ENCODE measurements at regions not wholly inside any gene's neighbourhood (a gene's known extent, or its start where the extent isn't known, plus 50 kb on each side); places are given as distances from the start of the nearest gene placed in this dataset.

- Histone ChIP-seq H3K4me1 (replicated peaks in 1 of 2) (peaks cover 0 to 10% of the 10 kb centered on the region in 2 donors), H3K27ac (no peak overlapping the region), H3K4me3 (no peak overlapping the region)
- in situ Hi-C loops (cut with MboI; ENCODE audit: low pct_unique_long_range_greater_than_20kb in 2 of 9, low sequenced_read_pairs in 9 of 9, unreplicated experiment in 9 of 9): no loop called here
- no peak for ATAC-seq (replicated peaks in 6 of 8)
- WGBS, 10 experiments: 0 to 80% (median 28%) methylated on average over 2 to 5 of the region's 5 CpGs; no CpG with 5 or more reads in 2 of the 10 experiments
These were observed 727.8 kb downstream of the TYW1 start for GRCh38 chr7:67724435-67724834.

- ATAC-seq (replicated peaks in 6 of 8): no peak
- WGBS, 10 experiments: 0 to 100% (median 48%) methylated on average over 1 to 2 of the region's 2 CpGs; no CpG with 5 or more reads in 2 of the 10 experiments
- in situ Hi-C loops (cut with MboI; ENCODE audit: low pct_unique_long_range_greater_than_20kb in 2 of 9, low sequenced_read_pairs in 9 of 9, unreplicated experiment in 9 of 9): no loop called here
- H3K27ac ChIP-seq: no peak overlapping the region
- peaks cover 0 to 10% of the 10 kb centered on the region in 2 donors for H3K4me1 ChIP-seq (replicated peaks in 1 of 2)
- H3K4me3 ChIP-seq: no peak overlapping the region
These were observed 728.3 kb downstream of the TYW1 start for GRCh38 chr7:67724955-67725354.

- Histone ChIP-seq H3K4me3 (no peak overlapping the region), H3K27ac (no peak overlapping the region), H3K4me1 (replicated peaks in 1 of 2) (peaks cover 0 to 10% of the 10 kb centered on the region in 2 donors)
- 0 to 67% (median 22%) methylated on average over 1 to 3 of the region's 3 CpGs; no CpG with 5 or more reads in 5 of the 10 experiments for whole genome bisulfite sequencing, 10 experiments
- ATAC-seq (replicated peaks in 6 of 8): no peak
- in situ Hi-C loops (cut with MboI; ENCODE audit: low pct_unique_long_range_greater_than_20kb in 2 of 9, low sequenced_read_pairs in 9 of 9, unreplicated experiment in 9 of 9): no loop called here
These were observed 728.8 kb downstream of the TYW1 start for GRCh38 chr7:67725423-67725822.

- 0 to 82% (median 63%) methylated on average over 1 to 7 of the region's 7 CpGs; no CpG with 5 or more reads in 1 of the 10 experiments for WGBS, 10 experiments
- no peak overlapping the region for H3K27ac ChIP-seq
- in situ Hi-C loops (cut with MboI; ENCODE audit: low pct_unique_long_range_greater_than_20kb in 2 of 9, low sequenced_read_pairs in 9 of 9, unreplicated experiment in 9 of 9): no loop called here
- no peak overlapping the region for H3K4me3 ChIP-seq
- ATAC-seq (replicated peaks in 6 of 8): peak in 4 of 8 experiments; percentile 19 to 50 (median 26)
- H3K4me1 ChIP-seq (replicated peaks in 1 of 2): peaks cover 0 to 2% of the 10 kb centered on the region in 2 donors
These were observed 733.1 kb downstream of the TYW1 start for GRCh38 chr7:67729771-67730170.

- no peak for ATAC-seq (replicated peaks in 6 of 8)
- WGBS, 10 experiments: 0 to 86% (median 53%) methylated on average over 1 to 2 of the region's 2 CpGs; no CpG with 5 or more reads in 4 of the 10 experiments
- Histone ChIP-seq H3K4me1 (replicated peaks in 1 of 2) (no peaks in the 10 kb centered on the region), H3K27ac (no peak overlapping the region), H3K4me3 (no peak overlapping the region)
- in situ Hi-C loops (cut with MboI; ENCODE audit: low pct_unique_long_range_greater_than_20kb in 2 of 9, low sequenced_read_pairs in 9 of 9, unreplicated experiment in 9 of 9): no loop called here
These were observed 735.1 kb downstream of the TYW1 start for GRCh38 chr7:67731704-67732103.

- H3K4me3 ChIP-seq: no peak overlapping the region
- 0 to 100% (median 29%) methylated on average over 1 of the region's 1 CpG; no CpG with 5 or more reads in 1 of the 10 experiments for WGBS, 10 experiments
- in situ Hi-C loops (cut with MboI; ENCODE audit: low pct_unique_long_range_greater_than_20kb in 2 of 9, low sequenced_read_pairs in 9 of 9, unreplicated experiment in 9 of 9): no loop called here
- H3K27ac ChIP-seq: no peak overlapping the region
- ATAC-seq (replicated peaks in 6 of 8): no peak
- H3K4me1 ChIP-seq (replicated peaks in 1 of 2): no peaks in the 10 kb centered on the region
These were observed 736.3 kb downstream of the TYW1 start for GRCh38 chr7:67732898-67733297.

GRCh38 chr7:67738145-67738544 lies 741.5 kb downstream of the TYW1 start:
- Histone ChIP-seq H3K4me1 (replicated peaks in 1 of 2) (no peaks in the 10 kb centered on the region), H3K4me3 (no peak overlapping the region), H3K27ac (no peak overlapping the region)
- ATAC-seq (replicated peaks in 6 of 8): no peak
- WGBS, 10 experiments: 0 to 100% (median 86%) methylated on average over 1 to 3 of the region's 3 CpGs; no CpG with 5 or more reads in 4 of the 10 experiments
- in situ Hi-C loops (cut with MboI; ENCODE audit: low pct_unique_long_range_greater_than_20kb in 2 of 9, low sequenced_read_pairs in 9 of 9, unreplicated experiment in 9 of 9): no loop called here

GRCh38 chr7:67738958-67739357 lies 742.3 kb downstream of the TYW1 start:
- peak in 2 of 8 experiments; percentile 20 to 43 for ATAC-seq (replicated peaks in 6 of 8)
- in situ Hi-C loops (cut with MboI; ENCODE audit: low pct_unique_long_range_greater_than_20kb in 2 of 9, low sequenced_read_pairs in 9 of 9, unreplicated experiment in 9 of 9): no loop called here
- Histone ChIP-seq H3K4me3 (no peak overlapping the region), H3K4me1 (replicated peaks in 1 of 2) (no peaks in the 10 kb centered on the region), H3K27ac (no peak overlapping the region)
- WGBS, 10 experiments: 3 to 97% (median 71%) methylated on average over 2 to 6 of the region's 6 CpGs; no CpG with 5 or more reads in 2 of the 10 experiments

GRCh38 chr7:67743501-67743900 lies 746.9 kb downstream of the TYW1 start:
- H3K4me1 ChIP-seq (replicated peaks in 1 of 2): no peaks in the 10 kb centered on the region
- 20 to 89% (median 62%) methylated on average over 1 of the region's 1 CpG; no CpG with 5 or more reads in 6 of the 10 experiments for WGBS, 10 experiments
- in situ Hi-C loops (cut with MboI; ENCODE audit: low pct_unique_long_range_greater_than_20kb in 2 of 9, low sequenced_read_pairs in 9 of 9, unreplicated experiment in 9 of 9): no loop called here
- H3K4me3 ChIP-seq: no peak overlapping the region
- no peak overlapping the region for H3K27ac ChIP-seq
- ATAC-seq (replicated peaks in 6 of 8): no peak

GRCh38 chr7:67752227-67752626 lies 755.6 kb downstream of the TYW1 start:
- no peaks in the 10 kb centered on the region for H3K4me1 ChIP-seq (replicated peaks in 1 of 2)
- in situ Hi-C loops (cut with MboI; ENCODE audit: low pct_unique_long_range_greater_than_20kb in 2 of 9, low sequenced_read_pairs in 9 of 9, unreplicated experiment in 9 of 9): no loop called here
- H3K4me3 ChIP-seq: no peak overlapping the region
- WGBS, 10 experiments: 0 to 100% (median 40%) methylated on average over 1 to 2 of the region's 2 CpGs; no CpG with 5 or more reads in 3 of the 10 experiments
- H3K27ac ChIP-seq: peak overlapping the region in 1 of 2 donors; percentile 60
- peak in 4 of 8 experiments; percentile 47 to 91 (median 68) for ATAC-seq (replicated peaks in 6 of 8)

GRCh38 chr7:67753891-67754290 lies 757.3 kb downstream of the TYW1 start:
- in situ Hi-C loops (cut with MboI; ENCODE audit: low pct_unique_long_range_greater_than_20kb in 2 of 9, low sequenced_read_pairs in 9 of 9, unreplicated experiment in 9 of 9): no loop called here
- WGBS, 10 experiments: 0 to 100% (median 79%) methylated on average over 1 to 4 of the region's 4 CpGs; no CpG with 5 or more reads in 2 of the 10 experiments
- no peak for ATAC-seq (replicated peaks in 6 of 8)
- no peak overlapping the region for H3K27ac ChIP-seq
- peaks cover 8 to 9% of the 10 kb centered on the region in 2 donors for H3K4me1 ChIP-seq (replicated peaks in 1 of 2)
- H3K4me3 ChIP-seq: no peak overlapping the region

GRCh38 chr7:67754651-67755050 lies 758.0 kb downstream of the TYW1 start:
- in situ Hi-C loops (cut with MboI; ENCODE audit: low pct_unique_long_range_greater_than_20kb in 2 of 9, low sequenced_read_pairs in 9 of 9, unreplicated experiment in 9 of 9): no loop called here
- no peak overlapping the region for H3K4me3 ChIP-seq
- whole genome bisulfite sequencing, 10 experiments: 0 to 100% (median 55%) methylated on average over 1 to 2 of the region's 2 CpGs; no CpG with 5 or more reads in 2 of the 10 experiments
- no peak for ATAC-seq (replicated peaks in 6 of 8)
- H3K27ac ChIP-seq: no peak overlapping the region
- H3K4me1 ChIP-seq (replicated peaks in 1 of 2): peaks cover 8 to 10% of the 10 kb centered on the region in 2 donors

- Histone ChIP-seq H3K4me1 (replicated peaks in 1 of 2) (peaks cover 8 to 10% of the 10 kb centered on the region in 2 donors), H3K4me3 (no peak overlapping the region), H3K27ac (no peak overlapping the region)
- peak in 4 of 8 experiments; percentile 94 to 100 (median 98) for ATAC-seq (replicated peaks in 6 of 8)
- 17 to 63% (median 38%) methylated on average over 1 to 3 of the region's 3 CpGs; no CpG with 5 or more reads in 1 of the 10 experiments for WGBS, 10 experiments
- in situ Hi-C loops (cut with MboI; ENCODE audit: low pct_unique_long_range_greater_than_20kb in 2 of 9, low sequenced_read_pairs in 9 of 9, unreplicated experiment in 9 of 9): no loop called here
These were observed 761.9 kb downstream of the TYW1 start for GRCh38 chr7:67758551-67758950.

- WGBS, 10 experiments: 67 to 100% (median 80%) methylated on average over 1 of the region's 1 CpG; no CpG with 5 or more reads in 4 of the 10 experiments
- Histone ChIP-seq H3K27ac (no peak overlapping the region), H3K4me1 (replicated peaks in 1 of 2) (peaks cover 21% of the 10 kb centered on the region in 2 donors), H3K4me3 (no peak overlapping the region)
- ATAC-seq (replicated peaks in 6 of 8): no peak
- in situ Hi-C loops (cut with MboI; ENCODE audit: low pct_unique_long_range_greater_than_20kb in 2 of 9, low sequenced_read_pairs in 9 of 9, unreplicated experiment in 9 of 9): no loop called here
These were observed 764.3 kb downstream of the TYW1 start for GRCh38 chr7:67760971-67761370.

Measured in motor neuron (in vitro differentiated cells).